ENCODE measurements at regions not wholly inside any gene's neighbourhood (a gene's known extent, or its start where the extent isn't known, plus 50 kb on each side); places are given as distances from the start of the nearest gene placed in this dataset.

DNA sequence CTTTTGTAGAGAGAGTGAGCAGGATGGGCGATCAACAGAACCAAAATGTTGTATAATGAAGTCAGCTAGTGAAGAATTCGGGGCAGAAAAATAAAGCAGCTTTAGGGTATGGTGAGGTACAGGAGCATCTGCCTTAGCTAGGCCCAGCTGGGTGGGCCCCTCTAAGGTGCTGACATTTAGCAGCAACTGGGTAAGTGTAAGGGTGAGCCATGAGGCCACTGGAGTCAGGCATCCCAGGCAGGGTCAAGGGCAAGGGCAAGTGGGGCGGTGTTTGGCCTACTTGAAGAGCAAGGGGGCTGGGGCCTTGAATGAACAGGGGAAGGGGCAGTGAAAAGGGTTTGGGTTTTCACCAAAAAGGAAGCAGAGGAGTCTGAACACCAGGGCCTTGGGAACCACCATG, 583.6 kb downstream of the BCL11B start:
- in situ Hi-C loops (cut with HindIII; ENCODE audit: low sequenced_read_pairs) = no loop called here

DNA sequence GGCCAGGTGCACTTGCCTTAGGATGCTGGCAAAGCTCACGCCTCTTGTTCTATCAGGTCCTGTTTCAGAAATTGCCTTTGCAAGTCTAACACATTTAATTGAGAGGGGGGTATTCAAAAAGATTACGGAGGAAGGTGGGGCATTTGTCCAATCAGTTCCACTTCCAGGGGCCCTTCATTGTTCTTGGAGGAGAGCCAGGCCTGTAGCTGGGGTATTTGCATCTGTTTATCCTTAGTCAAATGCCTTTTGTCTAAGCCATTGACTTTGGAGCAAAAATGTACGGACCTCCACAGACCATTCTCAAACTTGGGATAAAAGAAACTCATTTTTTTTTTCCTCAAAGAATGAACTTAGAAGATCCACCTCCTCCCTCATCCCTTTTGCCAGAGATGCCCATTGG, 582.0 kb downstream of the BCL11B start:
- in situ Hi-C loops (cut with HindIII; ENCODE audit: low sequenced_read_pairs) = no loop called here

DNA sequence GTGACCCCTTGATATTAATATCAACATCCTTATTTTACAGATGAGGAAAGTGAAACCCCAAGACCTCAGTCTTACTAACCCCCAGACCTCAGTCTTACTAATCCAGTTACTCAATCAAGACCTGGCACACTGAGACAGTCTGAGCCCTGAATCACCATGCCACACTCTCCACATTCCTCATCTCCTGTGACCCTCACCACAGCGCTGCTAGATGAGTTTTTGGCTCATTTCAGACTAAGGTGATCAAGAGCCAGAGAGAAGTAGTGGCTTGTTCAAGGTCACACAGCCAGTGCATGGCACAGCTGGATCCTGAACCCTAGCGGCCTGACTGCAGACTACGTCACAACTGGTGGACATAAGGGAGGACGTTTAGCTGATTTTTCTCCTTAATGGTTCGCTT, 579.2 kb downstream of the BCL11B start:
- in situ Hi-C loops (cut with HindIII; ENCODE audit: low sequenced_read_pairs) = no loop called here

- in situ Hi-C loops (cut with HindIII; ENCODE audit: low sequenced_read_pairs) = no loop called here
These were observed 577.5 kb downstream of the BCL11B start for GRCh38 chr14:98694541-98694940.

GRCh38 chr14:98695809-98696208, 576.2 kb downstream of the BCL11B start:
- in situ Hi-C loops (cut with HindIII; ENCODE audit: low sequenced_read_pairs) = no loop called here

DNA sequence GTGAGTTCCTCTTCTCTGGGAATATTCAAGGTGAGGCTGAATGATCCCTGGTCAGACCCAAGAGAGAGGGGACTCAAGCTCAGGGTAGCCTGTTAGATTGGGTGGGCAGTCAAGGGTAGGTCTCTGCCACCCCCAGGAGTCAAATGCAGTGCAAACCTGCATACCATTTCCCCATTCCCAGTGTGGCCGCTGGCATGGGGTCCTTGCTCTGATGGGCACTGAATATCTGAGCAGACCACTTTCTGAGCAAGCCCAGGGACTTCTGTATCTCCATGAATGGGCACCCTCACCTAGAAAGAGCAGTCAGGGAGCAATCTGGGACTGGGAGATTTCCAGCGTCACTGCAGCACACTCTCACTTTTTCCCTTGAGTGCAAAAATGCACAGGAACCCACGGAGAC, 573.7 kb downstream of the BCL11B start:
- in situ Hi-C loops (cut with HindIII; ENCODE audit: low sequenced_read_pairs) = no loop called here

DNA sequence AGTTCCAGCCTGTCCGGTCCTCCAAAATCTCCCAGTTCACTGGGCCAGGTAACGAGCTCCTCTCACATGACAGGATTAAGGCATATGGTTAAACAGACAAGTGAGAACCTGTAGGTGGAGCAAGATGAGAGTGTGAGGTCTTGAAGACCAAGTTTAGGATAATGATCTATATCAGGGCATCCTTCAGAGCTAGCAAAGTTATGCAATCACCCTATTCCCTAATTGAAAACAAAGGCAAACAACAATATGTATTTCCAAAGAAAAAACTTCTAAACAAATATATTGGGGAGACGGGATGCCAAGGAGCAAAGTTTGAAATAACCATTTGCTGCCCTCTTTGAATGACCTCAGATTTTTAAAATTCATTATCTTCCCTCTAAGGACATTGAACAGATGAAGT, 571.2 kb downstream of the BCL11B start:
- in situ Hi-C loops (cut with HindIII; ENCODE audit: low sequenced_read_pairs) = no loop called here

DNA sequence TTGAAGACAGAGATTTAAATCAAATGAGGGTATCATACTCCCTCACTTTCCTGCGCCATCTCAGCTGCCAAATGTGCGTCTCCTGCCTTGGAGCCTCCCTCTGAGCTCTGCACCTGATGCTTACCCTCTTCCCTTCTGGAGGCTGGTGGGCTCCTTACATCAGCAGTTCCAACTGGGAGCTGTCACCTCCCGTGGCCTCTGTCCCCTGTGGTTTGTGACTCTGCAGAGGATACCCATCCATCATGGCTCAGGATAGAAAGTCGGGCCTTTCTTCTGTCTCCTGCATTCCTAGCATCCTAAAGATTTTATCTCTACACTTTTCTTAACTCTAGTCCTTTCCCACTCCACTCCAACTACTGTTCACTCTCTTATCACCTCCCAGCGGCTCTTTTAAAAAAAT, 570.6 kb downstream of the BCL11B start:
- in situ Hi-C loops (cut with HindIII; ENCODE audit: low sequenced_read_pairs) = no loop called here

- in situ Hi-C loops (cut with HindIII; ENCODE audit: low sequenced_read_pairs) = no loop called here
These were observed 567.6 kb downstream of the BCL11B start for GRCh38 chr14:98704441-98704840.

DNA sequence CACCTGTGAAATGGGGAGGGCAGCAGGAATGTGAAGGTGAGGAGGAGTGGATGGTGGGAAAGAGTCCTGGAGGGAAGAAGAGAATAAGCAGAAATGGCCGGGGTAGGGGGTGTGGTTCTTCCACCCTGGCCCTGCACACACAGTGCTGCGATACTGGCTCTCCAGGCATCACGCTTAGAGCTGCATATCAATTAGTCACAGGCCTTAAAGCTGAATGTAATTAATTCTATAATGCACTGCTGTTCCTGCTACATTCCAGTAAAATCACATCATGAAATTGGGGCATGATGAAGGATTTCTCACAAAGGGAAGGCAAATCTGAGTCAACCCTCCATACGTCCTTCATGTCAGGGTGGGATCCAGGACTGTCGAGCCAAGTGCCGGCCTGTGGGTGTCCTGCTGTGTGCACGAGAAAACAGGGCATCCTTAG, 566.1 kb downstream of the BCL11B start:
- in situ Hi-C loops (cut with HindIII; ENCODE audit: low sequenced_read_pairs) = no loop called here

DNA sequence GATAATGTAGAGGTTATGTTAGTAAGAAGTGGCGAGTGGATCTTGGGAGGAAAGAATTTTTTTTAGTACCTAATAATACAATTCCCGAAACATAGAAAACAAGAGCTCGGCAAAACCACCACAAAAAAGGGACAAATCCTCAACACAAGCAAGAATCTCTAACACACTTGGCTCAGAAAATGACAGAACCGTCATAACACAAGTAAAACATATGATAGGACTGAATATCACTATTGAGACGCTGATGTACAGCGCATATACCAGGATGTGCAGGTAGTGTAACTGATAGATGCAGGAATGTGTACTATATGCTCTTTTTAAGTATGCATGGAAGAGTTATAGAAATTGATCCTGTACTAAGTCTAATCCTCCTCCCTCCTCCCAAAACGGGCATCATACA, 564.5 kb downstream of the BCL11B start:
- in situ Hi-C loops (cut with HindIII; ENCODE audit: low sequenced_read_pairs) = no loop called here

DNA sequence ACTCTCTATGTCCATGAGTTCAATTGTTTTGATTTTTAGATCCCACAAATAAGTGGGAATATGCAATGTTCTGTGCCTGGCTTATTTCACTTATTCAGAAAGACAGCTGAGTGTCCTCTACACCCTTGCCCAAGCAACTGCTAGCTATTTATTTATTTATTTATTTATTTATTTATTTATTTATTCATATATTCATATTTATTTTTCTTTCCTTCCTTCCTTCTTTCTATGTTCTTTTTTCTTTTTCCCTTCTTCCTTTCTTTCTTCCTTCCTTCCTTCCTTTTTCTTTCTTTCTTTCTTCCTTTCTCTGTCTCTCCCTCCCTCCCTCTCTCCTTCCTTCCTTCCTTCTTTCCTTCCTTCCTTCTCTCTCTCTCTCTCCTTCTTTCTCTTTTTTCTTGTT, 563.4 kb downstream of the BCL11B start:
- in situ Hi-C loops (cut with HindIII; ENCODE audit: low sequenced_read_pairs) = no loop called here

DNA sequence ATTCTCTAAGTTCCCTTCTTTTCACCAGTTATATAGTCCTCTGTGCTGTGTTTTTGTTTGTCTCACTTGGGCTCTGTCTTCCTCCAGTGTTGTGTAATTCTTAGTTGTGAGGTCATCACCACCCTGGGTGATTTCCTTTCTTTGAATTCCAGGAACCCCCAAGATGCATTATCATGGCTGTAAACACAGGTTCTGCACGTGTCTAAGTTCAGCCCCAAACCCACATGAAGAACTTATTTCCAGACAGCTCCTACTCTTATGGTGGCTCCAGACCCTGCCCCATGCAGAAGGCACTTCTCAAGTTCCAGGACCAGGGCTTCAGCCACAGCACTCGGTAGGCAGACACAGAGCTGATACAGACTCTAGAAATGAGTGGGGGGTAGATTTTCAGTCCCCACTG, 560.5 kb downstream of the BCL11B start:
- in situ Hi-C loops (cut with HindIII; ENCODE audit: low sequenced_read_pairs) = no loop called here

GRCh38 chr14:98714626-98715425, 557.2 kb downstream of the BCL11B start:
- in situ Hi-C loops (cut with HindIII; ENCODE audit: low sequenced_read_pairs) = no loop called here

- in situ Hi-C loops (cut with HindIII; ENCODE audit: low sequenced_read_pairs) = no loop called here
These were observed 555.9 kb downstream of the BCL11B start for GRCh38 chr14:98716133-98716532.

DNA sequence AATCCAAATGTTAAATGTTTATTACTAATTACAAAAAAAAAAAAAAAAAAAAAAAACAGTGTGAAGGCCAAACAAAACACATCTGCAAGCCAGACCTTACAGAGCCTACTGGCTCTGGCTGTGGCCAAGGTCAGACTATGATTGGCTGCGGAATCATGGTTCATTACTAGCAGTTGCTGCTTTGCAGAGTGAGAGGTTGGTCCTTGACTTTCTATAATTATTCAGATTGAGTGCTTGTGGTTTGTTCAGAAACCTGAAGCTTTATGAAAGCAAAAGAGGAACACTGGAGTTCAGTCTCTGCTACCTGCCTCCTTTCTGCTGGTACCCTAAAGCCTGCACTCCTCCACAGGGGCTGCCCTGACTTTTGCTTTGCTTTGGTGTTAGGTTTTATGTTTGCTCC, 550.9 kb downstream of the BCL11B start:
- in situ Hi-C loops (cut with HindIII; ENCODE audit: low sequenced_read_pairs) = loop anchor here (5.0 kb wide), 1 partner anchor 101 kb away; no protein-coding TSS in a partner anchor

GRCh38 chr14:98724734-98725133, 547.3 kb downstream of the BCL11B start:
- in situ Hi-C loops (cut with HindIII; ENCODE audit: low sequenced_read_pairs) = loop anchor here (5.0 kb wide), 1 partner anchor 98 kb away; no protein-coding TSS in a partner anchor

GRCh38 chr14:98725191-98725590, 546.8 kb downstream of the BCL11B start:
- in situ Hi-C loops (cut with HindIII; ENCODE audit: low sequenced_read_pairs) = no loop called here

DNA sequence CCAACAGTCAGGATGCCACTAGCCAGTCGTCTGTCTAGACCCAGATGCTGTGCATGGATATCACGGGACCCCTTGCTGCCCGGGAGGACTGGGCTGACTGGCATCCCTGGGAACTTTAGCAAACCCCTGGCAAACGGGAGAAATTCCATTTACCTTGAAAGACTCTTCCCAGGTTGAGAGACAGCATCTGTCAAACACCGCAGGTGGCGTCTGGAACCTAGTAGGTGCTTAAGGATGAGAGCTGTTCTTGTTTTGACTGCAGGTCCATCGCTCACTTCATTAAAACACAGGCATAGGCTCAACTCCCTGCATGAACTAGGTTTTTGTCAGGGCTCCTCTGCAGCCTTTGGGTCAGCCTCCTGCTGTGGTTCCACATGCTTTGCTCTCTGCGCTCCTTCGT, 546.3 kb downstream of the BCL11B start:
- in situ Hi-C loops (cut with HindIII; ENCODE audit: low sequenced_read_pairs) = no loop called here

- in situ Hi-C loops (cut with HindIII; ENCODE audit: low sequenced_read_pairs) = no loop called here
These were observed 545.2 kb downstream of the BCL11B start for GRCh38 chr14:98726585-98727405.

GRCh38 chr14:98728024-98728423, 544.0 kb downstream of the BCL11B start:
- in situ Hi-C loops (cut with HindIII; ENCODE audit: low sequenced_read_pairs) = no loop called here

GRCh38 chr14:98728836-98729235, 543.2 kb downstream of the BCL11B start:
- in situ Hi-C loops (cut with HindIII; ENCODE audit: low sequenced_read_pairs) = no loop called here
